GM12891 (cell line): ENCODE measurements at regions not wholly inside any gene's neighbourhood (a gene's known extent, or its start where the extent isn't known, plus 50 kb on each side); places are given as distances from the start of the nearest gene placed in this dataset.

ENCODE experiments used
- POLR2A ChIP-seq: IDR thresholded peaks from 2 replicates; pipeline ENCODE4 v1.6.1; 2011; ENCODE audit warnings: low read depth, low read length, control low read depth
- TAF1 ChIP-seq: IDR thresholded peaks from 2 replicates; pipeline ENCODE4 v1.6.1; 2011; ENCODE audit warnings: low read depth, low read length, control low read depth

DNA sequence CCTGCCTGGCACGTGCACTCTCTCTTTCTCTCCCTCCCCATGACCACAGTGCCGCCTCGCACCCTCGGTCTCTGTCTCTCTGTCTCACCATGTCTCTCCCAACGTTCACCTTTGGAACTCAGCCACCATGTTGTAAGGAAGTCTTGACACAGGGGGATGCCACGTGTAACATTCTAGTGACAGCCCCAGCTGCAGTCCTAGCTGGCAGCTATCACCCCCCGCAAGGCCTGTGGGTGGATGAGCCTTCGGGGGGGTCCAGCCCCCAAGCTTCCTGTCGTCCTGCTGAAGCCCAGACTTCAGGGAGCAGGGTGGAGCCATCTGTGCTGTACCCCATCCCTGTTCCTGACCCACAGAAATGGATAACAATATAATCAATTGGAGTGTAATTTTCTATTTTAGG, 118.5 kb downstream of the SOX1 start:
- TF ChIP-seq TAF1 (no peak), POLR2A (no peak)
